GM21447 (cell line): ENCODE measurements at regions not wholly inside any gene's neighbourhood (a gene's known extent, or its start where the extent isn't known, plus 50 kb on each side); places are given as distances from the start of the nearest gene placed in this dataset.

ENCODE experiments used
- ATAC-seq: cut with Tn5 transposase; IDR thresholded peaks from one replicate; pipeline ENCODE4 v1.9.1; 2021; ENCODE audit not compliant: unreplicated experiment

GRCh38 chr15:48040166-48040817, 80.5 kb upstream of the SLC24A5 start:
- no peak for ATAC-seq

GRCh38 chr15:48041454-48041853, 79.3 kb upstream of the SLC24A5 start:
- no peak for ATAC-seq

GRCh38 chr15:48046813-48047438, 73.9 kb upstream of the SLC24A5 start:
- no peak for ATAC-seq

- no peak for ATAC-seq
Observed at GRCh38 chr15:48049736-48050135, 71.1 kb upstream of the SLC24A5 start.

GRCh38 chr15:48052946-48053345, 67.8 kb upstream of the SLC24A5 start:
- no peak for ATAC-seq

GRCh38 chr15:48058371-48058770, 62.4 kb upstream of the SLC24A5 start:
- ATAC-seq: no peak

GRCh38 chr15:48059791-48060190, 61.0 kb upstream of the SLC24A5 start:
- no peak for ATAC-seq

- no peak for ATAC-seq
Observed at GRCh38 chr15:48060396-48060795, 60.4 kb upstream of the SLC24A5 start.

- no peak for ATAC-seq
Observed at GRCh38 chr15:48061605-48062004, 59.2 kb upstream of the SLC24A5 start.

- no peak for ATAC-seq
Observed at GRCh38 chr15:48062148-48062872, 58.5 kb upstream of the SLC24A5 start.

GRCh38 chr15:48063411-48063985, 57.3 kb upstream of the SLC24A5 start:
- ATAC-seq: no peak

- no peak for ATAC-seq
Observed at GRCh38 chr15:48064421-48064820, 56.4 kb upstream of the SLC24A5 start.

- no peak for ATAC-seq
Observed at GRCh38 chr15:48066456-48066855, 54.3 kb upstream of the SLC24A5 start.
